Right lobe of liver (tissue), 6 donors: ENCODE measurements at regions not wholly inside any gene's neighbourhood (a gene's known extent, or its start where the extent isn't known, plus 50 kb on each side); places are given as distances from the start of the nearest gene placed in this dataset.

ENCODE experiments used
- ATAC-seq, 4 donors: fragments of 200-7000 bp; cut with Tn5 transposase; one replicate each; pipeline ENCODE4 v1.9.1; 2020; ENCODE audit warnings: mild to moderate bottlenecking in 4 of 4, moderate library complexity in 4 of 4
- DNase-seq, 3 donors: peaks; one replicate each; pipeline ENCODE4 v3.0.0-alpha.2; 2020
- H3K27ac ChIP-seq, 3 donors: fragments of 200-600 bp; one replicate each; pipeline ENCODE4 v1.8.0; 2022
- H3K27me3 ChIP-seq, 2 donors: fragments of 200-600 bp; one replicate each; pipeline ENCODE4 v1.8.0; 2022
- H3K36me3 ChIP-seq, 4 donors: fragments of 200-600 bp; sonication (generic) in 1 of 4; one replicate each; pipeline versions ENCODE4 v1.5.1 to v1.8.0; 2017 to 2022; ENCODE audit warnings: control low read depth in 1 of 4
- H3K4me1 ChIP-seq, 4 donors: fragments of 200-600 bp; sonication (generic) in 1 of 4; one replicate each; pipeline versions ENCODE4 v1.5.1 to v1.8.0; 2017 to 2022; ENCODE audit warnings: control low read depth in 1 of 4
- H3K4me3 ChIP-seq, 3 donors: fragments of 200-600 bp; one replicate each; pipeline ENCODE4 v1.8.0; 2022
- H3K9me3 ChIP-seq, 4 donors: fragments of 200-600 bp; sonication (generic) in 1 of 4; one replicate each; pipeline versions ENCODE4 v1.5.1 to v1.8.0; 2017 to 2022; ENCODE audit warnings: control low read depth in 1 of 4
- CTCF ChIP-seq, 4 donors: fragments of 200-600 bp in 3 of 4; fragments of 450-650 bp in 1 of 4; IDR thresholded peaks; one replicate each; pipeline versions ENCODE4 v1.5.1 to v1.8.0; 2016 to 2022; ENCODE audit warnings: antibody characterized with exemption in 4 of 4, mild to moderate bottlenecking in 2 of 4
- POLR2A ChIP-seq: fragments of 450-650 bp; IDR thresholded peaks from one replicate; pipeline ENCODE4 v1.6.1; 2017; ENCODE audit warnings: antibody characterized with exemption, mild to moderate bottlenecking
- WGBS: methylation state at CpG from one replicate; pipeline ENCODE4 v1.1.6; 2018; ENCODE audit warnings: low coverage, low lambda C conversion rate; ENCODE audit not compliant: insufficient coverage; ENCODE audit errors: missing lambda C conversion rate; 5-methylcytosine and 5-hydroxymethylcytosine counted together
- intact Hi-C, 2 donors: fragments of 100-400 bp; cut with DNase I; formaldehyde crosslinking; loops; one replicate each; pipeline versions ENCODE4 v1.11.2 to v1.14.1; 2022
- donor health status: DM: no; HTN: yes; CAD: no.
- donor health status: DM: no; HTN: no; CAD: no.
- donor health status: DM: no; HTN: no; CAD: no.
- donor health status: DM: no; HTN: yes; CAD: no.
- donor health status: DM: no; HTN: yes; CAD: no.

GRCh38 chr13:76378767-76379166, 507.4 kb downstream of the KCTD12 start:
- Histone ChIP-seq H3K36me3 (no peaks in the 10 kb centered on the region), H3K4me3 (no peak overlapping the region), H3K27ac (no peak overlapping the region), H3K4me1 (no peaks in the 10 kb centered on the region), H3K9me3 (no peaks in the 10 kb centered on the region), H3K27me3 (no peaks in the 10 kb centered on the region)
- intact Hi-C loops, result no loop called here
- 41% methylated on average over 1 of the region's 1 CpG for WGBS
- no peak for DNase-seq
- TF ChIP-seq CTCF (IDR thresholded peaks at IDR 0.05) (no peak), POLR2A (no peak)
- ATAC-seq, result no peak

- no peaks in the 10 kb centered on the region for H3K9me3 ChIP-seq
- no peak for TF ChIP-seq POLR2A
- no peak for TF ChIP-seq CTCF (IDR thresholded peaks at IDR 0.05)
- DNase-seq (no peak), ATAC-seq (no peak)
- no peak overlapping the region for H3K4me3 ChIP-seq
- intact Hi-C loops, result no loop called here
- no peaks in the 10 kb centered on the region for H3K36me3 ChIP-seq
- no peaks in the 10 kb centered on the region for H3K27me3 ChIP-seq
- no peak overlapping the region for H3K27ac ChIP-seq
- no peaks in the 10 kb centered on the region for H3K4me1 ChIP-seq
- 58% methylated on average over 2 of the region's 2 CpGs for WGBS
Observed at GRCh38 chr13:76363682-76364289, 522.4 kb downstream of the KCTD12 start.

GRCh38 chr13:76361868-76362267, 524.3 kb downstream of the KCTD12 start:
- no peaks in the 10 kb centered on the region for H3K27me3 ChIP-seq
- DNase-seq (no peak), ATAC-seq (no peak)
- no peak overlapping the region for H3K4me3 ChIP-seq
- no peak overlapping the region for H3K27ac ChIP-seq
- H3K9me3 ChIP-seq, result no peaks in the 10 kb centered on the region
- intact Hi-C loops, result no loop called here
- no peak for TF ChIP-seq POLR2A
- no peak for TF ChIP-seq CTCF (IDR thresholded peaks at IDR 0.05)
- no peaks in the 10 kb centered on the region for H3K4me1 ChIP-seq
- H3K36me3 ChIP-seq, result no peaks in the 10 kb centered on the region

GRCh38 chr13:76351541-76352229, 534.5 kb downstream of the KCTD12 start:
- no peak overlapping the region for H3K27ac ChIP-seq
- no peak overlapping the region for H3K4me3 ChIP-seq
- DNase-seq, result no peak
- H3K9me3 ChIP-seq, result no peaks in the 10 kb centered on the region
- no peaks in the 10 kb centered on the region for H3K36me3 ChIP-seq
- 51% methylated on average over 5 of the region's 5 CpGs for WGBS
- no peaks in the 10 kb centered on the region for H3K27me3 ChIP-seq
- no peak for ATAC-seq
- no peak for TF ChIP-seq CTCF (IDR thresholded peaks at IDR 0.05)
- no peak for TF ChIP-seq POLR2A
- intact Hi-C loops, result no loop called here
- H3K4me1 ChIP-seq, result no peaks in the 10 kb centered on the region
